ENCODE measurements at regions not wholly inside any gene's neighbourhood (a gene's known extent, or its start where the extent isn't known, plus 50 kb on each side); places are given as distances from the start of the nearest gene placed in this dataset.

DNA sequence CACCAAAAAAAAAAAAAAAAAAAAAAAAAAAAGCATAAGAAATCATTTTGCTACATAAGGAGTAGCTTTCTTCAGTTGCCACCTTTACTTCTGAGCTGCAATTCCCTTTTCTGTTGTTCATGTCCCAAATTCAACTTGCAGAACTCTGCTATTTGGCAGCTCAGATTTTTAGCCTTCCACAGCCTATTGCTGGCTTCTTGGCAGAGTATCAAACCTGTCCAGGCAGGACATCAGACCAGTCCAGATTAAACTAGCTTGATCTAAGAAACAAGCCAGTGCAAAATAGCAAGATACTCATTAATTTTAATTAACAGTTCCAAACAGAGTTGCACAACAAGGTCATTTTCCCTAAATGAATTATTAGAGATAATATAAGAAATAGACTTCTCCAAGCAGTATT lies 123.6 kb upstream of the NR3C2 start (continued):
- TF ChIP-seq, protein P1, sequence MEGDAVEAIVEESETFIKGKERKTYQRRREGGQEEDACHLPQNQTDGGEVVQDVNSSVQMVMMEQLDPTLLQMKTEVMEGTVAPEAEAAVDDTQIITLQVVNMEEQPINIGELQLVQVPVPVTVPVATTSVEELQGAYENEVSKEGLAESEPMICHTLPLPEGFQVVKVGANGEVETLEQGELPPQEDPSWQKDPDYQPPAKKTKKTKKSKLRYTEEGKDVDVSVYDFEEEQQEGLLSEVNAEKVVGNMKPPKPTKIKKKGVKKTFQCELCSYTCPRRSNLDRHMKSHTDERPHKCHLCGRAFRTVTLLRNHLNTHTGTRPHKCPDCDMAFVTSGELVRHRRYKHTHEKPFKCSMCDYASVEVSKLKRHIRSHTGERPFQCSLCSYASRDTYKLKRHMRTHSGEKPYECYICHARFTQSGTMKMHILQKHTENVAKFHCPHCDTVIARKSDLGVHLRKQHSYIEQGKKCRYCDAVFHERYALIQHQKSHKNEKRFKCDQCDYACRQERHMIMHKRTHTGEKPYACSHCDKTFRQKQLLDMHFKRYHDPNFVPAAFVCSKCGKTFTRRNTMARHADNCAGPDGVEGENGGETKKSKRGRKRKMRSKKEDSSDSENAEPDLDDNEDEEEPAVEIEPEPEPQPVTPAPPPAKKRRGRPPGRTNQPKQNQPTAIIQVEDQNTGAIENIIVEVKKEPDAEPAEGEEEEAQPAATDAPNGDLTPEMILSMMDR (IDR thresholded peaks at IDR 0.05) = no peak
- TF ChIP-seq, protein P2, sequence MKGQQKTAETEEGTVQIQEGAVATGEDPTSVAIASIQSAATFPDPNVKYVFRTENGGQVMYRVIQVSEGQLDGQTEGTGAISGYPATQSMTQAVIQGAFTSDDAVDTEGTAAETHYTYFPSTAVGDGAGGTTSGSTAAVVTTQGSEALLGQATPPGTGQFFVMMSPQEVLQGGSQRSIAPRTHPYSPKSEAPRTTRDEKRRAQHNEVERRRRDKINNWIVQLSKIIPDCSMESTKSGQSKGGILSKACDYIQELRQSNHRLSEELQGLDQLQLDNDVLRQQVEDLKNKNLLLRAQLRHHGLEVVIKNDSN (IDR thresholded peaks at IDR 0.05; ENCODE audit: borderline replicate concordance, low read depth) = no peak
- TF ChIP-seq SMC3 (IDR thresholded peaks at IDR 0.05; ENCODE audit: low read depth, low read length) (no peak), TCF12 (IDR thresholded peaks at IDR 0.05) (no peak), YY1 (IDR thresholded peaks at IDR 0.05; ENCODE audit: low read depth) (no peak)

GRCh38 chr4:148563684-148564083 lies 121.5 kb upstream of the NR3C2 start:
- Histone ChIP-seq H3K9me2 (no peaks in the 10 kb centered on the region), H3K4me3 (ENCODE audit: low read depth in 2 of 2, low read length in 1 of 2) (no peak overlapping the region), H3K27ac (ENCODE audit: low read depth in 2 of 2, low read length in 1 of 2) (no peak overlapping the region), H3K4me2 (no peak overlapping the region), H3F3A (replicated peaks; ENCODE audit: insufficient read depth) (no peaks in the 10 kb centered on the region), H2AFZ (ENCODE audit: low read depth) (no peak overlapping the region), H4K20me1 (ENCODE audit: insufficient read depth) (no peaks in the 10 kb centered on the region), H3K9me3 (no peaks in the 10 kb centered on the region; the same call in 1 of the 2 replicates), H3K79me2 (ENCODE audit: insufficient read depth) (no peaks in the 10 kb centered on the region), H3K4me1 (ENCODE audit: control insufficient read depth in 1 of 2, insufficient read depth in 2 of 2, low read depth in 1 of 2, low read length in 1 of 2) (no peaks in the 10 kb centered on the region), H3K27me3 (ENCODE audit: insufficient read depth) (peaks cover 10% of the 10 kb centered on the region; the same call in 1 of the 2 replicates), H3K9ac (no peak overlapping the region), H3K36me3 (replicated peaks in 1 of 2; ENCODE audit: control insufficient read depth in 1 of 2, insufficient read depth in 2 of 2, low read length in 1 of 2) (no peaks in the 10 kb centered on the region)
- ChIA-PET CTCF (no interaction called here), POLR2A (no interaction called here)
- no peak for DNase-seq
- WGBS (ENCODE audit: low lambda C conversion rate) = 0% methylated on average over 3 of the region's 3 CpGs
- TF ChIP-seq CHD2 (IDR thresholded peaks at IDR 0.05; ENCODE audit: low read length, partially characterized antibody) = no peak
- TF ChIP-seq, protein P3, sequence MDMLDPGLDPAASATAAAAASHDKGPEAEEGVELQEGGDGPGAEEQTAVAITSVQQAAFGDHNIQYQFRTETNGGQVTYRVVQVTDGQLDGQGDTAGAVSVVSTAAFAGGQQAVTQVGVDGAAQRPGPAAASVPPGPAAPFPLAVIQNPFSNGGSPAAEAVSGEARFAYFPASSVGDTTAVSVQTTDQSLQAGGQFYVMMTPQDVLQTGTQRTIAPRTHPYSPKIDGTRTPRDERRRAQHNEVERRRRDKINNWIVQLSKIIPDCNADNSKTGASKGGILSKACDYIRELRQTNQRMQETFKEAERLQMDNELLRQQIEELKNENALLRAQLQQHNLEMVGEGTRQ (IDR thresholded peaks at IDR 0.05; ENCODE audit: borderline replicate concordance, low read depth, low read length) = no peak
- no peak for TF ChIP-seq EP300 (IDR thresholded peaks at IDR 0.05; ENCODE audit: borderline replicate concordance in 1 of 2, low read depth in 1 of 2, low read length in 1 of 2)
- TF ChIP-seq YY1 (IDR thresholded peaks at IDR 0.05; ENCODE audit: low read depth) = no peak
- no peak for TF ChIP-seq JUND (IDR thresholded peaks at IDR 0.05)
- TF ChIP-seq RFX5 (IDR thresholded peaks at IDR 0.05; ENCODE audit: low read length) = no peak
- TF ChIP-seq EZH2phosphoT487 (IDR thresholded peaks at IDR 0.05; ENCODE audit: borderline replicate concordance, low read depth) = no peak
- TF ChIP-seq ZBTB33 (IDR thresholded peaks at IDR 0.05; ENCODE audit: borderline replicate concordance, low read depth) = no peak
- no peak for TF ChIP-seq POLR2AphosphoS5 (IDR thresholded peaks at IDR 0.05; ENCODE audit: low read depth, low read length)
- no peak for TF ChIP-seq RAD21 (IDR thresholded peaks at IDR 0.05; ENCODE audit: low read length)
- TF ChIP-seq RXRA (IDR thresholded peaks at IDR 0.05; ENCODE audit: borderline replicate concordance, low read depth) = no peak
- no peak for TF ChIP-seq TAF1 (IDR thresholded peaks at IDR 0.05; ENCODE audit: borderline replicate concordance, low read depth, low read length)
- no peak for TF ChIP-seq GABPA (IDR thresholded peaks at IDR 0.05; ENCODE audit: low read depth)
- no peak for TF ChIP-seq FOSL2 (IDR thresholded peaks at IDR 0.05; ENCODE audit: borderline replicate concordance, low read depth)
- no peak for TF ChIP-seq TCF12 (IDR thresholded peaks at IDR 0.05)
- TF ChIP-seq NRF1 (IDR thresholded peaks at IDR 0.05; ENCODE audit: low read depth, low read length) = no peak
- TF ChIP-seq, protein P2 (IDR thresholded peaks at IDR 0.05; ENCODE audit: borderline replicate concordance, low read depth) = no peak
- no peak for TF ChIP-seq REST (IDR thresholded peaks at IDR 0.05; ENCODE audit: low read depth, low read length)

All from SK-N-SH (cell line).